ENCODE measurements at regions not wholly inside any gene's neighbourhood (a gene's known extent, or its start where the extent isn't known, plus 50 kb on each side); places are given as distances from the start of the nearest gene placed in this dataset.
"Not testable (repeated sequence)": the region's sequence is repeated elsewhere in the genome, so short reads cannot be mapped to it uniquely, and the experiment has no call there.

DNA sequence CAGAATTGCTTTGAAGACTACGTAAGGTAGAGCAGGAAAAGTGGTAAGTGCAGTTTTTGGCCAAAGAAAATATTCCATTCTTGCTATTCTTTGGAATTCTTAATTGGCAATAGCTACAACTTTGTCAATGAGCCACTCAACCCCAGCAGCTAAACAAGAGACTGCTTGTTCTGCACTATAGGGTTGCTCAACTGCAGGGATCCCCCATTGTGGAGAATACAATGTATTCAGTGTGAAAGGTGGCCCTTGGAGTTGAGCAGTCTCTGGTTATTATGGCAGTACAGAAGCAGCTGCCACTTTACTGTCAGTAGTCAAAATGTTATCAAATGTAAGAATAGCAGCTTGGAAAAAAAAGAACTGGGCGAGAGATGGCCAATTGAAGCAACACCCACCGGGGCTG, 808.7 kb downstream of the CENPC start:
- no peaks in the 10 kb centered on the region for H3K36me3 ChIP-seq (ENCODE audit: control insufficient read depth, insufficient read depth, low read length)
- no peak for DNase-seq (ENCODE audit: low read depth)
- TF ChIP-seq, protein P1, sequence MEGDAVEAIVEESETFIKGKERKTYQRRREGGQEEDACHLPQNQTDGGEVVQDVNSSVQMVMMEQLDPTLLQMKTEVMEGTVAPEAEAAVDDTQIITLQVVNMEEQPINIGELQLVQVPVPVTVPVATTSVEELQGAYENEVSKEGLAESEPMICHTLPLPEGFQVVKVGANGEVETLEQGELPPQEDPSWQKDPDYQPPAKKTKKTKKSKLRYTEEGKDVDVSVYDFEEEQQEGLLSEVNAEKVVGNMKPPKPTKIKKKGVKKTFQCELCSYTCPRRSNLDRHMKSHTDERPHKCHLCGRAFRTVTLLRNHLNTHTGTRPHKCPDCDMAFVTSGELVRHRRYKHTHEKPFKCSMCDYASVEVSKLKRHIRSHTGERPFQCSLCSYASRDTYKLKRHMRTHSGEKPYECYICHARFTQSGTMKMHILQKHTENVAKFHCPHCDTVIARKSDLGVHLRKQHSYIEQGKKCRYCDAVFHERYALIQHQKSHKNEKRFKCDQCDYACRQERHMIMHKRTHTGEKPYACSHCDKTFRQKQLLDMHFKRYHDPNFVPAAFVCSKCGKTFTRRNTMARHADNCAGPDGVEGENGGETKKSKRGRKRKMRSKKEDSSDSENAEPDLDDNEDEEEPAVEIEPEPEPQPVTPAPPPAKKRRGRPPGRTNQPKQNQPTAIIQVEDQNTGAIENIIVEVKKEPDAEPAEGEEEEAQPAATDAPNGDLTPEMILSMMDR (IDR thresholded peaks at IDR 0.05; ENCODE audit: insufficient read depth, low read length, poor library complexity, severe bottlenecking): no peak
- no peaks in the 10 kb centered on the region for H3K27me3 ChIP-seq (ENCODE audit: control insufficient read depth, insufficient read depth, low read length)
- H3K4me3 ChIP-seq (ENCODE audit: low read depth, low read length): no peak overlapping the region

- H3K27me3 ChIP-seq (ENCODE audit: control insufficient read depth, insufficient read depth, low read length): no peaks in the 10 kb centered on the region
- TF ChIP-seq, protein P1 (IDR thresholded peaks at IDR 0.05; ENCODE audit: insufficient read depth, low read length, poor library complexity, severe bottlenecking): no peak
- H3K4me3 ChIP-seq (ENCODE audit: low read depth, low read length): no peak overlapping the region
- no peak for DNase-seq (ENCODE audit: low read depth)
- H3K36me3 ChIP-seq (ENCODE audit: control insufficient read depth, insufficient read depth, low read length): no peaks in the 10 kb centered on the region
Observed at GRCh38 chr4:66728280-66728679, 817.0 kb downstream of the CENPC start.

DNA sequence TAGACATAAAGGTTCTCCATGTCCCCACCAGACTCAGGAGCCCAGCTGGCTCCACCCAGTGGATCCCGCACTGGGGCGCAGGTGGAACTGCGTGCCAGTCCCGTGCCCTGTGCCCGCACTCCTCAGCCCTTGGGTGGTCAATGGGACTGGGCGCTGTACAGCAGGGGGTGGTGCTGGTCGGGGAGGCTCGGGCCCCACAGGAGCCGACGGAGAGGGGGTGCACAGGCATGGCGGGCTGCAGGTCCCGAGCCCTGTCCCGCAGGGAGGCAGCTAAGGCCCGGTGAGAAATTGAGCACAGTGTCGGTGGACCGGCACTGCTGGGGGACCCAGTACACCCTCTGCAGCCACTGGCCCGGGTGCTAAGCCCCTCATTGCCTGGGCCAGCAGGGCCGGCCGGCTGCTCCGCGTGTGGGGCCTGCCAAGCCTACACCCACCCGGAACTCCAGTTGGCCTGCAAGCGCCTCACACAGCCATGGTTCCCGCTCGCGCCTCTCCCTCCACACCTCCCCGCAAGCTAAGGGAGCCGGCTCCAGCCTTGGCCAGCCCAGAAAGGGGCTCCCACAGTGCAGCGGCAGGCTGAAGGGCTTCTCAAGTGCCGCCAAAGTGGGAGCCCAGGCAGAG, 832.9 kb downstream of the CENPC start:
- not testable (repeated sequence) for H3K27me3 ChIP-seq (ENCODE audit: control insufficient read depth, insufficient read depth, low read length); DNase-seq (ENCODE audit: low read depth); H3K4me3 ChIP-seq (ENCODE audit: low read depth, low read length); H3K36me3 ChIP-seq (ENCODE audit: control insufficient read depth, insufficient read depth, low read length)

GRCh38 chr4:66704243-66704642, 841.1 kb downstream of the CENPC start:
- TF ChIP-seq, protein P1 (IDR thresholded peaks at IDR 0.05; ENCODE audit: insufficient read depth, low read length, poor library complexity, severe bottlenecking): no peak
- no peak for DNase-seq (ENCODE audit: low read depth)
- Histone ChIP-seq H3K4me3 (ENCODE audit: low read depth, low read length) (no peak overlapping the region), H3K36me3 (ENCODE audit: control insufficient read depth, insufficient read depth, low read length) (no peaks in the 10 kb centered on the region), H3K27me3 (ENCODE audit: control insufficient read depth, insufficient read depth, low read length) (no peaks in the 10 kb centered on the region)

DNA sequence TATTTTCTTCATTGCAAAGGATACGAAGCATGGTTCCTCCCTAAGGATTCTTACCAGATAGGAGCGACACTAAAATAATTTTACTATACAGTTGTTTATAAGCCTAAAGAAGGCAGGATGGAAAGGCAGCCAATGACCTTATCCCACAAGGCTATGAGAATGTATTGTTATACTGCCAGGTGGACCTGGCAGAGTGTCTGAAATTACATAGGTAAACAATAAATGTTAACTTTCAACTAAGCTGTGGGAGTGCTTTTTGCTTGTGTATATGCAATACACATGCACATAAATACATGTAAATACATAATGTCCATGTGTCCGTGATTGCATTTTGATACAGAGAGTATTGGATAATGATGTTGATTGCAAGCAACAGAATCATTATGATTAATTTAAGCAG, 850.6 kb downstream of the CENPC start:
- Histone ChIP-seq H3K36me3 (ENCODE audit: control insufficient read depth, insufficient read depth, low read length) (no peaks in the 10 kb centered on the region), H3K27me3 (ENCODE audit: control insufficient read depth, insufficient read depth, low read length) (no peaks in the 10 kb centered on the region), H3K4me3 (ENCODE audit: low read depth, low read length) (no peak overlapping the region)
- TF ChIP-seq, protein P1 (IDR thresholded peaks at IDR 0.05; ENCODE audit: insufficient read depth, low read length, poor library complexity, severe bottlenecking): no peak
- no peak for DNase-seq (ENCODE audit: low read depth)

- DNase-seq (ENCODE audit: low read depth): no peak
- Histone ChIP-seq H3K4me3 (ENCODE audit: low read depth, low read length) (no peak overlapping the region), H3K27me3 (ENCODE audit: control insufficient read depth, insufficient read depth, low read length) (no peaks in the 10 kb centered on the region), H3K36me3 (ENCODE audit: control insufficient read depth, insufficient read depth, low read length) (no peaks in the 10 kb centered on the region)
- TF ChIP-seq, protein P1 (IDR thresholded peaks at IDR 0.05; ENCODE audit: insufficient read depth, low read length, poor library complexity, severe bottlenecking): no peak
Observed at GRCh38 chr4:66693694-66694093, 851.6 kb downstream of the CENPC start.
